GM21723 (cell line): ENCODE measurements at regions not wholly inside any gene's neighbourhood (a gene's known extent, or its start where the extent isn't known, plus 50 kb on each side); places are given as distances from the start of the nearest gene placed in this dataset.

Experiments used
- ATAC-seq: cut with Tn5 transposase; IDR thresholded peaks from one replicate; pipeline ENCODE4 v1.9.1; 2021; ENCODE audit warnings: mild to moderate bottlenecking, moderate library complexity; ENCODE audit not compliant: unreplicated experiment

- no peak for ATAC-seq
Measured at GRCh38 chr1:216890871-216891270, 167.6 kb upstream of the ESRRG start.

GRCh38 chr1:216888731-216889130 is 165.5 kb upstream of the ESRRG start:
- no peak for ATAC-seq

- ATAC-seq: no peak
Measured at GRCh38 chr1:216887032-216887431, 163.8 kb upstream of the ESRRG start.

GRCh38 chr1:216884614-216885229 is 161.5 kb upstream of the ESRRG start:
- ATAC-seq: no peak

GRCh38 chr1:216883518-216883917 is 160.3 kb upstream of the ESRRG start:
- no peak for ATAC-seq

- no peak for ATAC-seq
Measured at GRCh38 chr1:216881695-216882094, 158.5 kb upstream of the ESRRG start.

GRCh38 chr1:216866714-216867113 is 143.5 kb upstream of the ESRRG start:
- no peak for ATAC-seq

- no peak for ATAC-seq
Measured at GRCh38 chr1:216855810-216856209, 132.6 kb upstream of the ESRRG start.

GRCh38 chr1:216854836-216855484 is 131.7 kb upstream of the ESRRG start:
- no peak for ATAC-seq

- ATAC-seq: no peak
Measured at GRCh38 chr1:216851073-216851472, 127.8 kb upstream of the ESRRG start.

GRCh38 chr1:216849146-216849545 is 125.9 kb upstream of the ESRRG start:
- no peak for ATAC-seq

- no peak for ATAC-seq
Measured at GRCh38 chr1:216847397-216848036, 124.3 kb upstream of the ESRRG start.

GRCh38 chr1:216846339-216846738 is 123.1 kb upstream of the ESRRG start:
- no peak for ATAC-seq

GRCh38 chr1:216843409-216843808 is 120.2 kb upstream of the ESRRG start:
- ATAC-seq: no peak

- ATAC-seq: no peak
Measured at GRCh38 chr1:216841165-216841564, 117.9 kb upstream of the ESRRG start.

- ATAC-seq: no peak
Measured at GRCh38 chr1:216836316-216836715, 113.1 kb upstream of the ESRRG start.

GRCh38 chr1:216833509-216833908 is 110.3 kb upstream of the ESRRG start:
- no peak for ATAC-seq

- no peak for ATAC-seq
Measured at GRCh38 chr1:216832192-216832591, 109.0 kb upstream of the ESRRG start.

GRCh38 chr1:216830424-216831210 is 107.4 kb upstream of the ESRRG start:
- ATAC-seq: no peak

GRCh38 chr1:216827251-216827650 is 104.0 kb upstream of the ESRRG start:
- no peak for ATAC-seq

GRCh38 chr1:216826646-216827045 is 103.4 kb upstream of the ESRRG start:
- no peak for ATAC-seq

- ATAC-seq: no peak
Measured at GRCh38 chr1:216826214-216826613, 103.0 kb upstream of the ESRRG start.
